GM21423 (cell line): ENCODE measurements at regions not wholly inside any gene's neighbourhood (a gene's known extent, or its start where the extent isn't known, plus 50 kb on each side); places are given as distances from the start of the nearest gene placed in this dataset.
"Not testable (repeated sequence)": the region's sequence is repeated elsewhere in the genome, so short reads cannot be mapped to it uniquely, and the experiment has no call there.

Experiments used
- ATAC-seq: cut with Tn5 transposase; IDR thresholded peaks from one replicate; pipeline ENCODE4 v1.9.1; 2021; ENCODE audit warnings: mild to moderate bottlenecking, moderate library complexity; ENCODE audit not compliant: unreplicated experiment

DNA sequence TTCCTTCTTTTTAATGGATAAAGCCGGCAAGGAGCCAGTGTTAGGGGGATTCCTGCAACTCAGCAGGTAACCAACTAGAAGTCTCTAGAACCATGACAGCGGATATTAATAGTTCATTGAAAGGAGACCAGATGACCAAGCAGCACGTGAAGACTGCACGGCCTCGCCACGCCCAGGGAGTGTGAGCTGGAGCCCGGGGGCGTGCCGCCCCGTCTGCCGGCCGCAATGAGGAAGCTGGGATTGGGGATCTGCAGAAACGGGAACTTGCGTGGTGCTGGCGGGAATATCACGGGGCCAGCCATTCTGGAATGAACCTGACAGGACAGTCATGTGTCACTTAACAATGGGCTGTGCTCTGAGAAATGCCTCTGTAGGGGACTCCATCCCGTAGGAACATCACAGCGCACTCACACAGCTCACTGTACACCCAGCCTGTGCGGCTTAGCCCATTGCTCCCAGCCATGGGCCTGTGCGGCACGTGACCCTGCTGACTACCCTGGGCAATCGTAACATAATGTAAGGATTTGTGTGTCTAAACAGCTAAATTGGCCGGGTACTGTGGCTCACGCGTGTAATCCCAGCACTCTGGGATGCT is 4092.8 kb upstream of the TPTE start:
- ATAC-seq, result not testable (repeated sequence)

- not testable (repeated sequence) for ATAC-seq
Measured at GRCh38 chr21:6429924-6430323, 4091.5 kb upstream of the TPTE start.

DNA sequence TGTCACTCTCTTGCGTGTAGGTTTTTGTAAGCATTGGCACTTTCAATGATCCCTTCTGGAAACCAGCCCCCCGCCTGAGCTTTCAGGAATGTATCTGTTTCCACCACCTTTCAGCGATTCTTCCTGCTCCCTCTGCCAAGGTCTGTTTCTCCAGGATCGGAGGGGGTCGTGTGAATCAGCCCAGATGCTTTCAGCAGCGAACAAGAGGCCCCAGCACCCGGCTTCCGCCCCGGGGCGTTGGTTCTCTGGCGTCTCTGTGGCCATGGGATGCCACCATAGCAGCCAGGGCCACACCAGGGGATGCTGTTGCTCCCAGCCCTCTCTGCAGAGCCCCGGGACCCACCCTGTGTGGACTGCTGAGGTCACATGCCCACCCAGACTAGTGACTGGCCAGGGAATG is 4088.2 kb upstream of the TPTE start:
- not testable (repeated sequence) for ATAC-seq

DNA sequence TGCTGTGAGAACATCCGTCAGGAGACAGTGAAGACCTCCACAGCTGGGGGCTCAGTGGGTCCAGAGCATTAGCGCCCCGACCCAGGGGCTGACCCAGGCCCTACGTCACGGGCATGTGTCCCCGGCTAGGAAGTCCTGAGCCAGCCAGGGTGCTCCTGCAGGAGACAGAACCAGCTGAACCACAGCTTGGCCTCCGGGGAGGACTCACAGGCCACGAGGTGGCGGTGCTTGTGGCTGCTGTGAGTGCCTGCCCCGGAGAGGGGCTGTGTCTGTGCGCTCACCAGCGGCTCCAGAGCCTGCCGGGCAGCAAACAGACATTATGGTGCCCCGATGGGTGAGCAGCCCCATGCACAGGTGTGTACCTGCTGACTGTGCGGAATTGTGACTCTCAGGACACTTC is 4085.2 kb upstream of the TPTE start:
- ATAC-seq, result not testable (repeated sequence)

DNA sequence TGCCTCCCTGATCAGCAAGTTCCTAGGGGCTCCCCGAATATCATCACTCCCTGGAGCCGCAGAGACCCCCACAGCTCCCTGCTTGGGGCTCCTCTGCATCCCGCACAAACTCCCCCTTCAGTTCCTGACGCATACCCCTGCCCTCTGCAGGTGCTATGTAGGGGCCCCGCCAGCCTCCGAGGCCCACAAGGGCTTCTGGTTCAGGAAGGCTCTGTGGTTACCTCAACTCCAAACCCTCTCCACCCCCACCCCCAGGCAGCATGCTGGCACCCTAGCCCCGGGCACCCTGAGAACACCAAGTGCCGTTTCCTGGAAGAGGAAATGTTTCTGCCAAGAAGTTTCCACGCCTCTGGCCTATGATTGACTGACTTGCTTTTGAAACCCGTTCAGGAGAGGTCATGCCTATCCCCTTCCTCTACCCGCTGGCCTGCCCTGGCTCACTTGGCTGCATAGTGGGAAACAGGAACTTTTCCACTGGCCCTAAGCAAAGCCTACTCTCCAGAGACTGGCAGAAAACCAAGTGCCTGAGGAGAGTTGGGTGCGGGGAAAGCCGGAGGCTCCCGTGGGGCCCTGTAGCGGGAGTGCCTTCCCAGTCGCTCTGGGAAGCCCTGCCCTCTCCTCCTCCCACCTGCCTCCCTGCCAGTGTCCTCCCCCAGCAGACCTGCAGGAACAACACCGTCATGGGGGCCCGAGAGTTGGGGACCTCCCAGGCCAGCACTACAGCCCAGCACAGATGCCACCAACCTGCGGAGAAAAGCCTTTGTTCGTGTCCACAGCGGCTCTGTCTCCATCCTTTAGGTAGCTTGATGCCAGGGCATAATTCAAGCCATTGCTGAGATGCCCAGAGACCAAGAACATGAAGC is 4084.2 kb upstream of the TPTE start:
- not testable (repeated sequence) for ATAC-seq

DNA sequence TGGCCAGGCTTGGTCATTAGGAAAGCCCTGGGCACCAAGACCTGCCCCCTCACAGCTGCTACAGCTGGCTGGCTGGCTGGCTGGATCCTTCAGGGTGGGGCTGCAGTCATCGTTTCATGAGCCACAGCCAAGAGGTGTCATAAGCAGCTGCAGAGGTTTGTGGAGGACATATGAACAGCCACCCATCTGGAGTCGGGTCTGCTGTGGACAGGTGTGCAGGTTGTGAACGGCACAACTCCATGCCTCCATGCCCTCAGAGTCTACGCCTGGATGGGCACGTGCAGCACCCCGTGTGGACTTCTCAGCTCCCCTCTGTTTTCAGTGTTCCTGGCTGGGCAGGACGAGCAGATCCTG is 4083.6 kb upstream of the TPTE start:
- ATAC-seq, result not testable (repeated sequence)

DNA sequence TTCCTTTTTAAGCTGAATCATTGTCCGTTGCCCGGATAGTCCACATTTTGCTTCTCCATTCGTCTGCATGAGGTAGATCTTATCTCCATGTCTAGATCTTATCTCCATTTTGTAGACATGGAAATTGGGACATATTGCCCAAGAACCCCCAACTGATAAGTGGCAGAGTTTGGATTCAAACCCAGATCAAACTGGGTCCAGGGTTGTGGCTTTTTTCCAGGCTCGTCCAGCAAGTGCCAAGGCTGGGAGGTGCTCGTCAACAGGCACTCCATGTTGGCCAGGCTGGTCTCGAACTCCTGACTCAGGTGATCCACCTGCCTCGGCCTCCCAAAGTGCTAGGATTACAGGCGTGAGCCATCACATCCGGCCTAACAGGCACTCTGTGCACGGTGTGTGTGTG is 4082.3 kb upstream of the TPTE start:
- not testable (repeated sequence) for ATAC-seq

- not testable (repeated sequence) for ATAC-seq
Measured at GRCh38 chr21:6454648-6455340, 4066.6 kb upstream of the TPTE start.

GRCh38 chr21:6456011-6456661 is 4065.2 kb upstream of the TPTE start:
- ATAC-seq, result not testable (repeated sequence)

DNA sequence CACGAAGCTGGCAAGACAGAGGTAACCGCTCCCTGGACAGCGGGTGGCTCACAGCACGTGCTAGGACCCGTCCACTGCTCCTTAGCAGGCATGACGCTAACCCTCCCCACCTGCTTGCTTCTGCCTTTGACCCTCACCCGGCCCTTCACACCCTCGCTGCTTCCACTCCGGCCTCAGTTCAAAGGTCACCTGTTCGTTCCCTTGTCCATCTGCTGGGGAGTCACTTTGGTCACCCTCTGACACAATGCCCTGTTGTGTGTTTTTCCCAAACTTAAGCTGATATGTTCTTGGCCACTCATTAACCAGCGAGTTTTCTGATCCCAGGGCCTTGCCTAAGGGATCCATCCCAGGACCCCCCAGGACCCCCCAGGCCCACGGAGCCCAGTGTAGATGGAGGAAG is 4061.6 kb upstream of the TPTE start:
- ATAC-seq, result not testable (repeated sequence)

DNA sequence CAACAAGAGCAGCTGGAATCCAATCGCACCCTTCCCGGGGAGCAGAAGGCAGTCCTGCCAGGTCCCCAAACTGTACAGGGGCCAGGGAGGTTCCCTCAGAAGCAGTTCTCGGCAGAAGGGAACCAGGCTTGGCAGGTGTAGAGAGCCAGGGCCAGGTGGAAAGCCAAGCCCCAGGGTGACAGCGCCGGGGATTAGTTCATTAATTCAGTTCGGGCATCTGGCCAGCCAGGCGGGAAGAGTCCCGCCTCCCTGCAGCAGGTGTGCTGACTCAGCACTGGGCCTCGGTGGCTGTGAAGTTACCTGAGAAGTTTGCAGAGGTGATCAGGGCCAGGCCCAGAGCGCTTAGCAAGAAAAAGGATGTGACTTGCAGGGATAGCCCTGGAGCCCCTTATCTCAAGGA is 4060.0 kb upstream of the TPTE start:
- not testable (repeated sequence) for ATAC-seq

DNA sequence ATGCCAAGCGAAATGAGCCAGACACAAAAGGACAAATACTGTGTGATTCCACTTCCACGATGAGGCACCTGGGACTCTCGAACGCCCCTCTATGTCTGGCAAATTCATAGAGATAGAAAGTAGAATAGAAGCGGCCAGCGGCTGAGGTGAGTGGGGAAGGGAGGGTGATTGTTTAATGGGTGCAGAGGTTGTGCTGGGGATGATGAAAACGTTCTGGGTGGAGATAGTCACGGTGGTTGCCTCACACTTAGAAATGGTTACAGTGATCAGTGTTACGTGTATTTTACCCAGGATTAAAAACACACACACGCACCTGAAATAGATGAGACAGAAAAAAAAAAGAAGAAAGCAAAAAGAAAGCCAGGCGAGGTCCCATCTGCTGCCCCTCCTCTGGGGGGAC is 4057.0 kb upstream of the TPTE start:
- ATAC-seq, result not testable (repeated sequence)

DNA sequence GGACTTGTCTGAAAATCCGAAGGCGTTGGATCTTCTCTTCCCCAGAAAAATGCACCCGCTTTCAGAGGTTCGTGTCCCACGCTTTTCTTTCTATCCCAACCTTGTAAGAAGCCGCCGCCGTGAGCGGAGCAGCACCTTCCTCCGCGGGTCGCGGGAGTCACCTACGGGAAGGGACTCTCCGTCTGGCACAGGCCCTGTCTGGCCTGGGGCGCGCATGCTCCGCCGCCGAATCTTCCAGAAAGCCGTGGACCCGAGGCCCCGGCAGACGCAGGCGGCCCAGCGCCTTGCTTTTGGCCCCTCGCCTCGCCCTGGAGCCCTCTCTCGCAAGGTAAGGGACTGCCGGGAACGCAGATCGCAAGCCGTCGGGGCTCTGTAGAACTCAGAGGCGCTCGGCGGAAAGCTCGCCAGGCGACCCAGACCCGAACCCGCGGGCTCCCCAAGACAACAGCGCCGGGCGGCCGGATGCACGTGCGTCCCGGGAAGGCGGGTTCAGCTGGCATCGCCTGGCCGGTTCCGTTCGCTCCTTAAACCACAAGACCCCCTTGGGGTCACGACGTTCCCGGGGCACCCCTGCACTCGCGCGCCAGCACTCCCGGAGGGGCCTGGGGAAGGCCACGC is 4055.2 kb upstream of the TPTE start:
- ATAC-seq, result not testable (repeated sequence)

GRCh38 chr21:6466707-6467106 is 4054.7 kb upstream of the TPTE start:
- ATAC-seq, result not testable (repeated sequence)

DNA sequence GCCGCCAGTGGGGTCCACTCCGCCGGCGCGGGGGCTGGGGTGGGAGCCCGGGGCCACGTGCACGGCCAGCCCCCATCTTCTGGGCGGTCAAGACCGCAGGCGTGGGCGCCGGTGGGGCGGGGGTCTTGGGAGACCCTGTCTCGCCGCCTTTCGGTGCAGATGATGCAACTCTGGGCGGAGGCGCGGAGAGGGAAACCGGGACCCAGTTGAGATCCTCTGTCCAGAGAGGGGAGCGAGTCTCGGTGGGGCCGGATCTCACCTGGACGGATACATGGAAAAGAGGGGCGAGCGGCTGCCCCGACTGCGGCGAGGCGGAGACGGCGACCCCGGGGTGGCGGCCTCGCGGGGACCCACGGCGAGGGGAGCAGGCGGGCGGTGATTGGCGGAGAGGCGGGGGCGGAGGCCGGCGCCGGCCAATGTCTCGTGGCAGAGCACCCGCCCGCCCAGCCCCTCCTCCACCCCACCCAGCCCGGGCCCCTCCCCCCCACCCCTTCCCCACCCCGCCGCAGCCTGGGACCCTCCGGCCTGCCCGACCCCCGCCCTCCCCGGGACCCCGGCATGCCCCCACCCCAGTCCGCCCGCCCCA is 4054.1 kb upstream of the TPTE start:
- not testable (repeated sequence) for ATAC-seq

DNA sequence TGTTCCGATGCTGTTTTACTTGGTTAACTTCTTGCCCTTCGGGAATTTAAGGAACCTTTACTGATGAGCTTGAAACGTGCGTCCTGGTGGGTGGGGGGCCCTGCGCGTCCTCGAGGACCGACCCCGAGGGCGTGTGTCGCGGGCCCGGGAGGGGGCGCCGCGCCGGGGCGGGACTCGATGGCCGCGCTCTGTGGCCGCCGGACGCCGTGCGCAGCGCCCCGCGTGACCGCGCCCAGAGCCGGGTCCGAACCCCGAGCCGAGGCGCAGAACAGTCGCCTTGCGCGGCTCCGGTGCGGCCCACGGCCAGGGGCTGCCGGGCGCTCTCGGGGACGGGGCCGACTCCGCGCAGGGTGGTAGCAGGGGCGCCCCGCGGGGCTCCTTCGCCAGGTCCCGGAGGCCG is 4053.5 kb upstream of the TPTE start:
- not testable (repeated sequence) for ATAC-seq

- not testable (repeated sequence) for ATAC-seq
Measured at GRCh38 chr21:6468331-6468860, 4053.0 kb upstream of the TPTE start.

DNA sequence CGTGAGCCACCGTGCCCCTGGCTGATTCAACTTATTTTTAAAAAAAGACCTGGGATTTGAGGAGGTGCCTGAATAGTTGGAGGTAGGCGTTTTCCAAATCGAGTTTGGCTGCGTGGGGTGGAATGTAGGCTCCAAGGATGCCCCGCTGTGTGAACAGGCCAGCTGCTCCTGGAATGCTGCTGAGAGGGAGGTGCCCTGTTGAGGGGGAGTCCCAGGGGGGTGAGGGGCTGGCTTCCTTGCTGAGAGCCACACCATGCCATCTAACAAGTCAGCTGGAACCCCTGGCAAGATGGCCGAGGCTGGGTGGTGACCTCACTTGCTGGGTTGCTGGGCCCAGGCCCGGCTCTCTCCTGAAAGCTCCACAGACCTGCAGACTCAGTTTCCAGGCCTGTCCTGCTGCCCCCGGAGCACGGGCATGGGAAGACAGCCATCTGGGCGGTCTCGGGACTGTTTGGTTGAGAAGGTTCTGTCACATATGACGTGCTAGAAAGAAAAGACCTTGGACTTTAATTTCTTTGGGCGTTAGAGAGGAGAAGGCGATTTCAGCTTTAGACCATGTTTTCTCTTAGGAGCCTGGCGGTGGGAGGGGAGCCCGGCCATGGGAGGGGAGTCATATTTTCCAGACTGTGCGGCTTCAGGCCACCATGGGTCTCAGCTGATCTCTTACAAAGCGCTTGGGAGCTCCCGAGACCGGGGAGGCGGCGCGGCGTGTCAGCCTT is 4047.0 kb upstream of the TPTE start:
- not testable (repeated sequence) for ATAC-seq

GRCh38 chr21:6481116-6481515 is 4040.3 kb upstream of the TPTE start:
- ATAC-seq, result not testable (repeated sequence)
